ENCODE measurements at regions not wholly inside any gene's neighbourhood (a gene's known extent, or its start where the extent isn't known, plus 50 kb on each side); places are given as distances from the start of the nearest gene placed in this dataset.

- DNase-seq (ENCODE audit: low read depth, low spot score) (no peak), ATAC-seq (no peak)
- ChIA-PET RAD21 (ENCODE audit: low non-redundant PET in 1 of 2, low total read pairs in 2 of 2, uncharacterized antibody in 2 of 2, unreplicated experiment in 2 of 2) (no interaction called here), CTCF (no interaction called here), POLR2A (no interaction called here)
- H3K79me2 ChIP-seq (ENCODE audit: insufficient read depth, low read length), result no peaks in the 10 kb centered on the region
- no peak overlapping the region for H2AFZ ChIP-seq (ENCODE audit: low read depth, low read length, poor library complexity, severe bottlenecking)
- intact Hi-C loops (cut with micrococcal nuclease), result no loop called here
- H4K20me1 ChIP-seq (ENCODE audit: insufficient read depth), result no peaks in the 10 kb centered on the region
- H3K36me3 ChIP-seq (ENCODE audit: control insufficient read depth in 1 of 2, insufficient read depth in 2 of 2, low read length in 2 of 2), result no peaks in the 10 kb centered on the region
- no TSS peak for BruUV-seq (replicated peaks)
- no peak overlapping the region for H3K4me2 ChIP-seq (ENCODE audit: low read length)
- no peaks in the 10 kb centered on the region for H3K9me2 ChIP-seq (ENCODE audit: insufficient read depth)
- H3K9me3 ChIP-seq (ENCODE audit: control insufficient read depth in 1 of 2, insufficient read depth in 1 of 2, low read depth in 1 of 2, low read length in 2 of 2), result no peaks in the 10 kb centered on the region; a peak in 1 of 4 replicates
- TF ChIP-seq MAX (IDR thresholded peaks at IDR 0.05), result no peak
- TF ChIP-seq EGR1 (IDR thresholded peaks at IDR 0.05; ENCODE audit: low read depth), result no peak
- TF ChIP-seq REST (IDR thresholded peaks at IDR 0.05; ENCODE audit: low read depth), result no peak
- TF ChIP-seq EZH2 (IDR thresholded peaks at IDR 0.05), result no peak
- TF ChIP-seq ZFX (IDR thresholded peaks at IDR 0.05), result no peak
- no peak for TF ChIP-seq FOSL1 (IDR thresholded peaks at IDR 0.05; ENCODE audit: low read depth)
- no peak for TF ChIP-seq YY1 (IDR thresholded peaks at IDR 0.05; ENCODE audit: extremely low read depth, insufficient replicate concordance, low read depth, low read length)
- TF ChIP-seq POLR2A (IDR thresholded peaks at IDR 0.05; ENCODE audit: borderline replicate concordance, extremely low read depth, insufficient read depth, insufficient read length), result no peak
- no peak for TF ChIP-seq CTCF (IDR thresholded peaks at IDR 0.05 in 2 of 3, conservative IDR thresholded peaks at IDR 0.05 in 1 of 3; ENCODE audit: borderline replicate concordance in 1 of 3, insufficient read depth in 1 of 3, low read depth in 2 of 3, low read length in 2 of 3)
- TF ChIP-seq ELF1 (IDR thresholded peaks at IDR 0.05; ENCODE audit: borderline replicate concordance, low read depth), result no peak
- TF ChIP-seq TCF7L2 (IDR thresholded peaks at IDR 0.05; ENCODE audit: borderline replicate concordance, extremely low read depth, insufficient read depth, insufficient read length), result no peak
- TF ChIP-seq CEBPB (IDR thresholded peaks at IDR 0.05; ENCODE audit: low read depth), result no peak
- no peak for TF ChIP-seq EZH2phosphoT487 (IDR thresholded peaks at IDR 0.05; ENCODE audit: borderline replicate concordance)
- no peak for TF ChIP-seq ZBTB33 (IDR thresholded peaks at IDR 0.05; ENCODE audit: extremely low read depth, insufficient replicate concordance, low read length)
- TF ChIP-seq POLR2AphosphoS5 (IDR thresholded peaks at IDR 0.05; ENCODE audit: low read depth, low read length), result no peak
- TF ChIP-seq CBX3 (IDR thresholded peaks at IDR 0.05; ENCODE audit: low read depth), result no peak
- no peak for TF ChIP-seq ZNF274 (IDR thresholded peaks at IDR 0.05; ENCODE audit: low read depth, low read length)
- no peak for TF ChIP-seq SIN3A (IDR thresholded peaks at IDR 0.05; ENCODE audit: low read depth)
- TF ChIP-seq RAD21 (IDR thresholded peaks at IDR 0.05; ENCODE audit: low read depth), result no peak
- TF ChIP-seq SP1 (IDR thresholded peaks at IDR 0.05; ENCODE audit: low read depth), result no peak
- no peaks in the 10 kb centered on the region for H3K4me1 ChIP-seq (ENCODE audit: control insufficient read depth in 1 of 2, insufficient read depth in 2 of 2, low read length in 2 of 2)
- no peak overlapping the region for H3K9ac ChIP-seq (ENCODE audit: low read length)
- no peak overlapping the region for H3K4me3 ChIP-seq (replicated peaks in 1 of 2; ENCODE audit: low read depth in 1 of 2, low read length in 2 of 2)
- H3K27me3 ChIP-seq (ENCODE audit: insufficient read depth, low read length), result no peaks in the 10 kb centered on the region
- H3K27ac ChIP-seq (ENCODE audit: low read depth, low read length), result no peak overlapping the region
These were observed 402.3 kb downstream of the RAB28 start for GRCh38 chr4:13081830-13082229.
